ENCODE measurements at regions not wholly inside any gene's neighbourhood (a gene's known extent, or its start where the extent isn't known, plus 50 kb on each side); places are given as distances from the start of the nearest gene placed in this dataset.

- no peak overlapping the region for H3K9ac ChIP-seq (ENCODE audit: low read length)
- H3K9me2 ChIP-seq (replicated peaks; ENCODE audit: insufficient read depth, low read length): no peaks in the 10 kb centered on the region; the same call in 1 of the 2 replicates
- no peaks in the 10 kb centered on the region for H3K36me3 ChIP-seq (ENCODE audit: insufficient read depth, low read length)
- H3K4me1 ChIP-seq (ENCODE audit: low read length): no peaks in the 10 kb centered on the region
- H3K27me3 ChIP-seq (ENCODE audit: low read length): no peaks in the 10 kb centered on the region
- no peak overlapping the region for H3K27ac ChIP-seq (ENCODE audit: low read length)
- no peaks in the 10 kb centered on the region for H3K79me2 ChIP-seq (ENCODE audit: low read length)
- no peak overlapping the region for H2AFZ ChIP-seq (ENCODE audit: low read length)
- no peak overlapping the region for H3K4me3 ChIP-seq (ENCODE audit: low read length)
- H3K4me2 ChIP-seq (ENCODE audit: low read depth, low read length, poor library complexity, severe bottlenecking): no peak overlapping the region
- H3K9me3 ChIP-seq (ENCODE audit: low read length): no peaks in the 10 kb centered on the region; the same call in none of the 2 replicates
- DNase-seq: no peak
- no peaks in the 10 kb centered on the region for H4K20me1 ChIP-seq (ENCODE audit: insufficient read depth, low read depth, low read length)
These were observed 88.8 kb upstream of the P3H2 start for GRCh38 chr3:190209533-190209932.

GRCh38 chr3:190208196-190208595 lies 87.5 kb upstream of the P3H2 start:
- H4K20me1 ChIP-seq (ENCODE audit: insufficient read depth, low read depth, low read length): no peaks in the 10 kb centered on the region
- no peak overlapping the region for H3K4me3 ChIP-seq (ENCODE audit: low read length)
- no peaks in the 10 kb centered on the region for H3K36me3 ChIP-seq (ENCODE audit: insufficient read depth, low read length)
- no peak overlapping the region for H3K9ac ChIP-seq (ENCODE audit: low read length)
- H3K27ac ChIP-seq (ENCODE audit: low read length): no peak overlapping the region
- no peaks in the 10 kb centered on the region for H3K79me2 ChIP-seq (ENCODE audit: low read length)
- no peaks in the 10 kb centered on the region for H3K4me1 ChIP-seq (ENCODE audit: low read length)
- no peaks in the 10 kb centered on the region for H3K27me3 ChIP-seq (ENCODE audit: low read length)
- H2AFZ ChIP-seq (ENCODE audit: low read length): no peak overlapping the region
- no peak for DNase-seq
- H3K9me3 ChIP-seq (ENCODE audit: low read length): no peaks in the 10 kb centered on the region; the same call in none of the 2 replicates
- no peaks in the 10 kb centered on the region; the same call in 1 of the 2 replicates for H3K9me2 ChIP-seq (replicated peaks; ENCODE audit: insufficient read depth, low read length)
- no peak overlapping the region for H3K4me2 ChIP-seq (ENCODE audit: low read depth, low read length, poor library complexity, severe bottlenecking)

GRCh38 chr3:190205739-190206138 lies 85.0 kb upstream of the P3H2 start:
- Histone ChIP-seq H3K27ac (ENCODE audit: low read length) (no peak overlapping the region), H3K4me1 (ENCODE audit: low read length) (no peaks in the 10 kb centered on the region), H3K4me2 (ENCODE audit: low read depth, low read length, poor library complexity, severe bottlenecking) (no peak overlapping the region), H3K9me2 (replicated peaks; ENCODE audit: insufficient read depth, low read length) (no peaks in the 10 kb centered on the region; the same call in 1 of the 2 replicates), H3K79me2 (ENCODE audit: low read length) (no peaks in the 10 kb centered on the region), H3K27me3 (ENCODE audit: low read length) (no peaks in the 10 kb centered on the region), H2AFZ (ENCODE audit: low read length) (no peak overlapping the region), H3K9ac (ENCODE audit: low read length) (no peak overlapping the region), H4K20me1 (ENCODE audit: insufficient read depth, low read depth, low read length) (no peaks in the 10 kb centered on the region), H3K36me3 (ENCODE audit: insufficient read depth, low read length) (no peaks in the 10 kb centered on the region), H3K9me3 (ENCODE audit: low read length) (no peaks in the 10 kb centered on the region; the same call in none of the 2 replicates), H3K4me3 (ENCODE audit: low read length) (no peak overlapping the region)
- no peak for DNase-seq

- H3K27ac ChIP-seq (ENCODE audit: low read length): no peak overlapping the region
These were observed 83.5 kb upstream of the P3H2 start for GRCh38 chr3:190204200-190204599.

GRCh38 chr3:190197346-190197763 lies 76.7 kb upstream of the P3H2 start:
- Histone ChIP-seq H3K9me2 (replicated peaks; ENCODE audit: insufficient read depth, low read length) (no peaks in the 10 kb centered on the region), H3K79me2 (ENCODE audit: low read length) (no peaks in the 10 kb centered on the region), H3K9ac (ENCODE audit: low read length) (no peak overlapping the region), H3K4me2 (ENCODE audit: low read depth, low read length, poor library complexity, severe bottlenecking) (no peak overlapping the region), H4K20me1 (ENCODE audit: insufficient read depth, low read depth, low read length) (no peaks in the 10 kb centered on the region), H3K9me3 (ENCODE audit: low read length) (no peaks in the 10 kb centered on the region), H2AFZ (ENCODE audit: low read length) (no peak overlapping the region), H3K4me1 (ENCODE audit: low read length) (no peaks in the 10 kb centered on the region), H3K36me3 (ENCODE audit: insufficient read depth, low read length) (no peaks in the 10 kb centered on the region), H3K4me3 (ENCODE audit: low read length) (no peak overlapping the region), H3K27me3 (ENCODE audit: low read length) (no peaks in the 10 kb centered on the region), H3K27ac (ENCODE audit: low read length) (no peak overlapping the region)
- no peak for DNase-seq

More at GRCh38 chr3:190204200-190204599, 83.5 kb upstream of the P3H2 start:
- Histone ChIP-seq H3K36me3 (ENCODE audit: insufficient read depth, low read length) (no peaks in the 10 kb centered on the region), H3K79me2 (ENCODE audit: low read length) (no peaks in the 10 kb centered on the region), H3K4me3 (ENCODE audit: low read length) (no peak overlapping the region), H3K9me3 (ENCODE audit: low read length) (no peaks in the 10 kb centered on the region; the same call in none of the 2 replicates), H4K20me1 (ENCODE audit: insufficient read depth, low read depth, low read length) (no peaks in the 10 kb centered on the region), H3K9me2 (replicated peaks; ENCODE audit: insufficient read depth, low read length) (no peaks in the 10 kb centered on the region; the same call in 1 of the 2 replicates), H3K27me3 (ENCODE audit: low read length) (no peaks in the 10 kb centered on the region), H3K4me2 (ENCODE audit: low read depth, low read length, poor library complexity, severe bottlenecking) (no peak overlapping the region), H2AFZ (ENCODE audit: low read length) (no peak overlapping the region), H3K9ac (ENCODE audit: low read length) (no peak overlapping the region), H3K4me1 (ENCODE audit: low read length) (no peaks in the 10 kb centered on the region)
- no peak for DNase-seq

- H3K27me3 ChIP-seq (ENCODE audit: low read length): no peaks in the 10 kb centered on the region; the same call in 1 of the 2 replicates
- H3K4me3 ChIP-seq (ENCODE audit: low read length): no peak overlapping the region
- H3K9me2 ChIP-seq (replicated peaks; ENCODE audit: insufficient read depth, low read length): no peaks in the 10 kb centered on the region
- H3K4me2 ChIP-seq (ENCODE audit: low read depth, low read length, poor library complexity, severe bottlenecking): no peak overlapping the region
- H3K27ac ChIP-seq (ENCODE audit: low read length): no peak overlapping the region
- H3K9ac ChIP-seq (ENCODE audit: low read length): no peak overlapping the region
- no peaks in the 10 kb centered on the region for H4K20me1 ChIP-seq (ENCODE audit: insufficient read depth, low read depth, low read length)
- DNase-seq: no peak
- no peaks in the 10 kb centered on the region for H3K9me3 ChIP-seq (ENCODE audit: low read length)
- H2AFZ ChIP-seq (ENCODE audit: low read length): no peak overlapping the region
- no peaks in the 10 kb centered on the region for H3K79me2 ChIP-seq (ENCODE audit: low read length)
- no peaks in the 10 kb centered on the region for H3K36me3 ChIP-seq (ENCODE audit: insufficient read depth, low read length)
- H3K4me1 ChIP-seq (ENCODE audit: low read length): no peaks in the 10 kb centered on the region
These were observed 73.8 kb upstream of the P3H2 start for GRCh38 chr3:190194506-190194905.

GRCh38 chr3:190193210-190193609 lies 72.5 kb upstream of the P3H2 start:
- Histone ChIP-seq H3K9me3 (ENCODE audit: low read length) (no peaks in the 10 kb centered on the region), H3K36me3 (ENCODE audit: insufficient read depth, low read length) (no peaks in the 10 kb centered on the region), H4K20me1 (ENCODE audit: insufficient read depth, low read depth, low read length) (no peaks in the 10 kb centered on the region), H3K4me3 (ENCODE audit: low read length) (no peak overlapping the region), H3K9ac (ENCODE audit: low read length) (no peak overlapping the region), H2AFZ (ENCODE audit: low read length) (no peak overlapping the region), H3K4me1 (ENCODE audit: low read length) (no peaks in the 10 kb centered on the region), H3K27me3 (ENCODE audit: low read length) (no peaks in the 10 kb centered on the region; the same call in 1 of the 2 replicates), H3K9me2 (replicated peaks; ENCODE audit: insufficient read depth, low read length) (no peaks in the 10 kb centered on the region), H3K4me2 (ENCODE audit: low read depth, low read length, poor library complexity, severe bottlenecking) (no peak overlapping the region), H3K79me2 (ENCODE audit: low read length) (no peaks in the 10 kb centered on the region), H3K27ac (ENCODE audit: low read length) (no peak overlapping the region)
- no peak for DNase-seq

- Histone ChIP-seq H3K4me3 (ENCODE audit: low read length) (no peak overlapping the region), H3K4me1 (ENCODE audit: low read length) (no peaks in the 10 kb centered on the region), H3K9me3 (ENCODE audit: low read length) (no peaks in the 10 kb centered on the region), H3K27me3 (ENCODE audit: low read length) (no peaks in the 10 kb centered on the region; the same call in 1 of the 2 replicates), H3K4me2 (ENCODE audit: low read depth, low read length, poor library complexity, severe bottlenecking) (no peak overlapping the region), H3K9ac (ENCODE audit: low read length) (no peak overlapping the region), H3K79me2 (ENCODE audit: low read length) (no peaks in the 10 kb centered on the region), H3K27ac (ENCODE audit: low read length) (no peak overlapping the region), H3K9me2 (replicated peaks; ENCODE audit: insufficient read depth, low read length) (no peaks in the 10 kb centered on the region), H3K36me3 (ENCODE audit: insufficient read depth, low read length) (no peaks in the 10 kb centered on the region), H4K20me1 (ENCODE audit: insufficient read depth, low read depth, low read length) (no peaks in the 10 kb centered on the region), H2AFZ (ENCODE audit: low read length) (no peak overlapping the region)
- no peak for DNase-seq
These were observed 72.0 kb upstream of the P3H2 start for GRCh38 chr3:190192739-190193138.
